WTC11 (cell line): ENCODE measurements at regions not wholly inside any gene's neighbourhood (a gene's known extent, or its start where the extent isn't known, plus 50 kb on each side); places are given as distances from the start of the nearest gene placed in this dataset.

Source experiments
- ATAC-seq: fragments of 200-7000 bp; cut with Tn5 transposase; 2 replicates; pipeline ENCODE4 v1.10.0; 2021; ENCODE audit warnings: mild to moderate bottlenecking, moderate library complexity
- CTCF ChIA-PET: fragments of 300-600 bp; sonication (Branson Sonifier 250); formaldehyde crosslinking; loops from one replicate; lab custom pipeline; 2021; ENCODE audit warnings: antibody characterized with exemption; lab: Charles Lee
- POLR2A ChIA-PET: fragments of 350-600 bp; sonication (Branson Sonifier 250); formaldehyde crosslinking; loops from one replicate; lab custom pipeline; 2021; ENCODE audit warnings: antibody characterized with exemption; lab: Charles Lee
- DNase-seq: peaks from one replicate; pipeline ENCODE4 v3.0.0; 2021; ENCODE audit warnings: low spot score
- H3K27ac Mint-ChIP-seq: 2 replicates; pipeline ENCODE4 v1.8.0; 2021; ENCODE audit warnings: mixed read lengths
- H3K27me3 Mint-ChIP-seq: 2 replicates; pipeline ENCODE4 v1.8.0; 2021; ENCODE audit warnings: low read depth, mild to moderate bottlenecking, moderate library complexity, mixed read lengths
- H3K36me3 Mint-ChIP-seq: 2 replicates; pipeline ENCODE4 v1.8.0; 2021; ENCODE audit warnings: mixed read lengths
- H3K4me1 Mint-ChIP-seq: 2 replicates; pipeline ENCODE4 v1.8.0; 2022; ENCODE audit warnings: mixed read lengths
- H3K4me3 Mint-ChIP-seq: 2 replicates; pipeline ENCODE4 v1.8.0; 2021; ENCODE audit warnings: mild to moderate bottlenecking, moderate library complexity, mixed read lengths
- H3K9me3 Mint-ChIP-seq: 2 replicates; pipeline ENCODE4 v1.8.0; 2021; ENCODE audit warnings: mixed read lengths
- CBFB ChIP-seq: sonication (generic); formaldehyde crosslinking; IDR thresholded peaks from 2 replicates; pipeline ENCODE4 v1.8.1; 2022; ENCODE audit warnings: mild to moderate bottlenecking, low read depth, missing genetic modification reagents
- CREM ChIP-seq: sonication (generic); formaldehyde crosslinking; IDR thresholded peaks from 2 replicates; pipeline ENCODE4 v1.8.1; 2022; ENCODE audit warnings: mild to moderate bottlenecking, missing genetic modification reagents, moderate library complexity
- ERG ChIP-seq: fragments of 250-450 bp; sonication (Bioruptor Pico); IDR thresholded peaks from 2 replicates; pipeline ENCODE4 v1.8.0; 2021; ENCODE audit warnings: mild to moderate bottlenecking
- FOXK1 ChIP-seq: sonication (generic); formaldehyde crosslinking; IDR thresholded peaks from 2 replicates; pipeline ENCODE4 v1.8.0; 2022; ENCODE audit warnings: mild to moderate bottlenecking, moderate library complexity, missing genetic modification reagents
- IRF2 ChIP-seq: sonication (generic); formaldehyde crosslinking; IDR thresholded peaks from 2 replicates; pipeline ENCODE4 v1.8.0; 2022; ENCODE audit warnings: low read depth, missing genetic modification reagents, borderline replicate concordance
- JUN ChIP-seq: sonication (generic); formaldehyde crosslinking; IDR thresholded peaks from 2 replicates; pipeline ENCODE4 v1.8.0; 2023; ENCODE audit warnings: mild to moderate bottlenecking, missing genetic modification reagents
- NFATC4 ChIP-seq: fragments of 250-450 bp; sonication (Bioruptor Pico); IDR thresholded peaks from 2 replicates; pipeline ENCODE4 v1.9.0; 2021; ENCODE audit warnings: mild to moderate bottlenecking
- NFE2L1 ChIP-seq: sonication (generic); formaldehyde crosslinking; IDR thresholded peaks from 2 replicates; pipeline ENCODE4 v1.8.1; 2023; ENCODE audit warnings: missing genetic modification reagents
- NFYB ChIP-seq: sonication (generic); formaldehyde crosslinking; conservative IDR thresholded peaks from 2 replicates; pipeline ENCODE4 v1.8.0; 2022; ENCODE audit warnings: low read depth, missing genetic modification reagents
- RORB ChIP-seq: fragments of 250-450 bp; sonication (Bioruptor Pico); IDR thresholded peaks from 2 replicates; pipeline ENCODE4 v1.9.0; 2021; ENCODE audit warnings: mild to moderate bottlenecking
- SMAD3 ChIP-seq: sonication (generic); formaldehyde crosslinking; IDR thresholded peaks from 2 replicates; pipeline ENCODE4 v1.8.0; 2022; ENCODE audit warnings: missing genetic modification reagents, mild to moderate bottlenecking, borderline replicate concordance
- SMAD4 ChIP-seq: sonication (generic); formaldehyde crosslinking; IDR thresholded peaks from 2 replicates; pipeline ENCODE4 v1.8.0; 2022; ENCODE audit warnings: mild to moderate bottlenecking, missing genetic modification reagents
- SOX15 ChIP-seq: fragments of 250-450 bp; sonication (Bioruptor Pico); IDR thresholded peaks from 2 replicates; pipeline ENCODE4 v1.9.0; 2021; ENCODE audit warnings: mild to moderate bottlenecking
- SP1 ChIP-seq: sonication (generic); formaldehyde crosslinking; conservative IDR thresholded peaks from 2 replicates; pipeline ENCODE4 v1.8.1; 2022; ENCODE audit warnings: missing genetic modification reagents
- TEAD4 ChIP-seq: sonication (generic); formaldehyde crosslinking; IDR thresholded peaks from 2 replicates; pipeline ENCODE4 v1.8.0; 2022; ENCODE audit warnings: mild to moderate bottlenecking, missing genetic modification reagents
- ZNF138 ChIP-seq: sonication (generic); formaldehyde crosslinking; conservative IDR thresholded peaks from 2 replicates; pipeline ENCODE4 v1.8.1; 2022; ENCODE audit warnings: mild to moderate bottlenecking, moderate library complexity, missing genetic modification reagents
- ZNF219 ChIP-seq: sonication (generic); formaldehyde crosslinking; IDR thresholded peaks from 2 replicates; pipeline ENCODE4 v1.8.0; 2023; ENCODE audit warnings: missing genetic modification reagents, mild to moderate bottlenecking, borderline replicate concordance
- ZNF423 ChIP-seq: fragments of 250-450 bp; sonication (Bioruptor Pico); IDR thresholded peaks from 2 replicates; pipeline ENCODE4 v2.1.2; 2022; ENCODE audit warnings: mild to moderate bottlenecking, moderate library complexity
- ZNF425 ChIP-seq: fragments of 250-450 bp; sonication (Bioruptor Pico); conservative IDR thresholded peaks from 2 replicates; pipeline ENCODE4 v1.9.0; 2021; ENCODE audit warnings: mild to moderate bottlenecking
- ZNF532 ChIP-seq: fragments of 250-450 bp; sonication (Bioruptor Pico); IDR thresholded peaks from 2 replicates; pipeline ENCODE4 v1.9.0; 2021; ENCODE audit warnings: mild to moderate bottlenecking, borderline replicate concordance
- ZNF671 ChIP-seq: fragments of 250-450 bp; sonication (Bioruptor Pico); IDR thresholded peaks from 2 replicates; pipeline ENCODE4 v1.8.0; 2021; ENCODE audit warnings: mild to moderate bottlenecking
- TF ChIP-seq, protein P1 (sequence below): sonication (generic); formaldehyde crosslinking; IDR thresholded peaks from 2 replicates; pipeline ENCODE4 v1.8.1; 2023; ENCODE audit warnings: mild to moderate bottlenecking, missing genetic modification reagents
- TF ChIP-seq, protein P2 (sequence below): fragments of 200-600 bp; IDR thresholded peaks from 2 replicates; pipeline ENCODE4 v1.8.0; 2022; ENCODE audit warnings: antibody characterized with exemption
- TF ChIP-seq, protein P3 (sequence below): sonication (generic); formaldehyde crosslinking; IDR thresholded peaks from 2 replicates; pipeline ENCODE4 v1.8.0; 2022; ENCODE audit warnings: mild to moderate bottlenecking, missing genetic modification reagents

DNA sequence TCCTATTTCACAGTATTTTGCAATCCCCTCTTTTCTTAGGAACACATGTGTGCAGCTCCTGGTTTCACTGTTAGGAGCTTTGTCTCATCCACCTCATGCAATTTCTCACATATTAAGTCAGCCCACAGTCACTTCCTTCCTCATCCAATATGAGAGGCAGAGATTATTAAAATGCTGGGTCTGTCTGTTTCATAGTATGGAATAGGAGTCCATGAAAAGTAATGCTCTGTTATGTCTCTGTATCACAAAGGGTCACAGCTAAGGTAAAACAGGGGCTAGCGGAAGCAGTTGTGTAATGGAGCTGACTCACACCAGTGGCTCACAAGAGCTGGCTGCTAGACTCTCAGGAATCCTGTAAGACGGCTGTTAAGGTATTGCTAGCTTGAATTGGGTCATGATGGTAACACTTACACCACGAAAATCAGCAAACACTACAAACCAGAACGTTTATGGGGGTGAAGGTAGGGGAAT, 216.5 kb downstream of the EFNB2 start:
- CTCF ChIA-PET = no interaction called here
- Mint-ChIP-seq H3K9me3 (peaks cover 37% of the 10 kb centered on the region), H3K4me3 (no peak overlapping the region), H3K4me1 (peaks cover 21% of the 10 kb centered on the region), H3K27ac (no peak overlapping the region), H3K36me3 (peaks cover 33% of the 10 kb centered on the region), H3K27me3 (peaks cover 14% of the 10 kb centered on the region)
- TF ChIP-seq, protein P1, sequence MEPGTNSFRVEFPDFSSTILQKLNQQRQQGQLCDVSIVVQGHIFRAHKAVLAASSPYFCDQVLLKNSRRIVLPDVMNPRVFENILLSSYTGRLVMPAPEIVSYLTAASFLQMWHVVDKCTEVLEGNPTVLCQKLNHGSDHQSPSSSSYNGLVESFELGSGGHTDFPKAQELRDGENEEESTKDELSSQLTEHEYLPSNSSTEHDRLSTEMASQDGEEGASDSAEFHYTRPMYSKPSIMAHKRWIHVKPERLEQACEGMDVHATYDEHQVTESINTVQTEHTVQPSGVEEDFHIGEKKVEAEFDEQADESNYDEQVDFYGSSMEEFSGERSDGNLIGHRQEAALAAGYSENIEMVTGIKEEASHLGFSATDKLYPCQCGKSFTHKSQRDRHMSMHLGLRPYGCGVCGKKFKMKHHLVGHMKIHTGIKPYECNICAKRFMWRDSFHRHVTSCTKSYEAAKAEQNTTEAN (CRISPR knock-in tag) = no peak
- TF ChIP-seq SMAD3 (no peak), IRF2 (no peak), NFYB (CRISPR knock-in tag) (no peak), CREM (CRISPR knock-in tag) (no peak), ZNF425 (no peak), SOX15 (CRISPR knock-in tag) (no peak), ZNF138 (CRISPR knock-in tag) (no peak), RORB (CRISPR knock-in tag) (no peak), ZNF219 (CRISPR knock-in tag) (no peak), SP1 (CRISPR knock-in tag) (no peak)
- POLR2A ChIA-PET = interaction anchor here (0.6 kb wide), 1 partner anchor 25 kb away, joined by 3 read pairs; no protein-coding TSS in a partner anchor
- DNase-seq = no peak
- peak; percentile 78 for ATAC-seq

- TF ChIP-seq FOXK1 = no peak
- TF ChIP-seq JUN (CRISPR knock-in tag) = no peak
- TF ChIP-seq TEAD4 (CRISPR knock-in tag) = no peak
- TF ChIP-seq ZNF671 (CRISPR knock-in tag) = no peak
- ChIA-PET POLR2A (no interaction called here), CTCF (interaction anchor here (0.6 to 1.1 kb wide), 9 partner anchors 16 to 1768 kb away, joined by 3 to 4 read pairs (median 3); no protein-coding TSS in a partner anchor)
- Mint-ChIP-seq H3K9me3 (no peaks in the 10 kb centered on the region), H3K36me3 (no peaks in the 10 kb centered on the region), H3K27ac (no peak overlapping the region), H3K27me3 (no peaks in the 10 kb centered on the region), H3K4me1 (peaks cover 23% of the 10 kb centered on the region), H3K4me3 (no peak overlapping the region)
- DNase-seq = peak; percentile 26
- peak; percentile 87 for ATAC-seq
Measured at GRCh38 chr13:106314417-106314816, 221.0 kb downstream of the EFNB2 start.

DNA sequence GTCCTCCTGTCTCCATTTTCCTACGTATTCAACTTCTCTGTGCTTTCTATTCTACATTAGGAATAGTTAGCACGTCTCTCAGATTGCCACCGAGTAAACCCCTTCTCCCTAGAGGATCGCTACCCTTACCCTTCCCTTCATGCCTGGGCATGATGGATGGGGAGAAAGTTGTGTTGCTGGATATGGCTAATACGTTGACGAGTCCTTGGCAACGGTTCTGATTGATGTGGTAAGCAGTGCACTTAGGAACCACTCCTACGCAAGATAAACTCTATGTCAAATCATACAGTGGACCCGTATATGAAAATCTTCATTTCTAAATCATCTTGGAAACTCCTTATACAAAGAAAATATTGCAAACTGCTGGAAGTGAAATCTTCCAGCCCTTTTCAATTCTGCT, 224.5 kb downstream of the EFNB2 start:
- CTCF ChIA-PET = no interaction called here
- H3K4me3 Mint-ChIP-seq = no peak overlapping the region
- H3K36me3 Mint-ChIP-seq = peaks cover 17% of the 10 kb centered on the region
- no peaks in the 10 kb centered on the region for H3K27me3 Mint-ChIP-seq
- H3K4me1 Mint-ChIP-seq = peaks cover 21% of the 10 kb centered on the region
- POLR2A ChIA-PET = no interaction called here
- ATAC-seq (no peak), DNase-seq (no peak)
- no peak overlapping the region for H3K27ac Mint-ChIP-seq
- H3K9me3 Mint-ChIP-seq = peaks cover 24% of the 10 kb centered on the region
- no peak for TF ChIP-seq SMAD4 (CRISPR knock-in tag)
- TF ChIP-seq CBFB (CRISPR knock-in tag) = no peak
- TF ChIP-seq ZNF532 (CRISPR knock-in tag) = no peak
- TF ChIP-seq NFE2L1 (CRISPR knock-in tag) = no peak
- TF ChIP-seq NFATC4 = no peak
- TF ChIP-seq, protein P2, sequence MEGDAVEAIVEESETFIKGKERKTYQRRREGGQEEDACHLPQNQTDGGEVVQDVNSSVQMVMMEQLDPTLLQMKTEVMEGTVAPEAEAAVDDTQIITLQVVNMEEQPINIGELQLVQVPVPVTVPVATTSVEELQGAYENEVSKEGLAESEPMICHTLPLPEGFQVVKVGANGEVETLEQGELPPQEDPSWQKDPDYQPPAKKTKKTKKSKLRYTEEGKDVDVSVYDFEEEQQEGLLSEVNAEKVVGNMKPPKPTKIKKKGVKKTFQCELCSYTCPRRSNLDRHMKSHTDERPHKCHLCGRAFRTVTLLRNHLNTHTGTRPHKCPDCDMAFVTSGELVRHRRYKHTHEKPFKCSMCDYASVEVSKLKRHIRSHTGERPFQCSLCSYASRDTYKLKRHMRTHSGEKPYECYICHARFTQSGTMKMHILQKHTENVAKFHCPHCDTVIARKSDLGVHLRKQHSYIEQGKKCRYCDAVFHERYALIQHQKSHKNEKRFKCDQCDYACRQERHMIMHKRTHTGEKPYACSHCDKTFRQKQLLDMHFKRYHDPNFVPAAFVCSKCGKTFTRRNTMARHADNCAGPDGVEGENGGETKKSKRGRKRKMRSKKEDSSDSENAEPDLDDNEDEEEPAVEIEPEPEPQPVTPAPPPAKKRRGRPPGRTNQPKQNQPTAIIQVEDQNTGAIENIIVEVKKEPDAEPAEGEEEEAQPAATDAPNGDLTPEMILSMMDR = no peak
- TF ChIP-seq ZNF423 (CRISPR knock-in tag) = no peak
- no peak for TF ChIP-seq ERG (CRISPR knock-in tag)
- TF ChIP-seq, protein P3, sequence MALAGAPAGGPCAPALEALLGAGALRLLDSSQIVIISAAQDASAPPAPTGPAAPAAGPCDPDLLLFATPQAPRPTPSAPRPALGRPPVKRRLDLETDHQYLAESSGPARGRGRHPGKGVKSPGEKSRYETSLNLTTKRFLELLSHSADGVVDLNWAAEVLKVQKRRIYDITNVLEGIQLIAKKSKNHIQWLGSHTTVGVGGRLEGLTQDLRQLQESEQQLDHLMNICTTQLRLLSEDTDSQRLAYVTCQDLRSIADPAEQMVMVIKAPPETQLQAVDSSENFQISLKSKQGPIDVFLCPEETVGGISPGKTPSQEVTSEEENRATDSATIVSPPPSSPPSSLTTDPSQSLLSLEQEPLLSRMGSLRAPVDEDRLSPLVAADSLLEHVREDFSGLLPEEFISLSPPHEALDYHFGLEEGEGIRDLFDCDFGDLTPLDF (CRISPR knock-in tag) = no peak
